ENCODE measurements at regions not wholly inside any gene's neighbourhood (a gene's known extent, or its start where the extent isn't known, plus 50 kb on each side); places are given as distances from the start of the nearest gene placed in this dataset.

- ATAC-seq: no peak
- TF ChIP-seq TCF4 (CRISPR knock-in tag; IDR thresholded peaks at IDR 0.05; ENCODE audit: borderline replicate concordance) (no peak), PPARA (CRISPR knock-in tag; IDR thresholded peaks at IDR 0.05; ENCODE audit: borderline replicate concordance) (no peak), CREB5 (CRISPR knock-in tag; IDR thresholded peaks at IDR 0.05; ENCODE audit: low read depth) (no peak), TSHZ2 (CRISPR knock-in tag; IDR thresholded peaks at IDR 0.05) (no peak), ISL1 (CRISPR knock-in tag; IDR thresholded peaks at IDR 0.05) (no peak), OSR1 (CRISPR knock-in tag; IDR thresholded peaks at IDR 0.05) (no peak), ZNF8 (CRISPR knock-in tag; IDR thresholded peaks at IDR 0.05) (no peak), SNAI2 (CRISPR knock-in tag; IDR thresholded peaks at IDR 0.05) (no peak), ESRRG (CRISPR knock-in tag; IDR thresholded peaks at IDR 0.05) (no peak), BACH2 (CRISPR knock-in tag; IDR thresholded peaks at IDR 0.05; ENCODE audit: borderline replicate concordance) (no peak), GLIS3 (CRISPR knock-in tag; IDR thresholded peaks at IDR 0.05) (no peak), RARB (CRISPR knock-in tag; IDR thresholded peaks at IDR 0.05) (no peak), PATZ1 (CRISPR knock-in tag; IDR thresholded peaks at IDR 0.05; ENCODE audit: borderline replicate concordance) (no peak), ZNF565 (CRISPR knock-in tag; conservative IDR thresholded peaks at IDR 0.05; ENCODE audit: low read depth) (no peak), ARNTL (CRISPR knock-in tag; IDR thresholded peaks at IDR 0.05; ENCODE audit: borderline replicate concordance, low read depth) (no peak)
- TF ChIP-seq, protein P1, sequence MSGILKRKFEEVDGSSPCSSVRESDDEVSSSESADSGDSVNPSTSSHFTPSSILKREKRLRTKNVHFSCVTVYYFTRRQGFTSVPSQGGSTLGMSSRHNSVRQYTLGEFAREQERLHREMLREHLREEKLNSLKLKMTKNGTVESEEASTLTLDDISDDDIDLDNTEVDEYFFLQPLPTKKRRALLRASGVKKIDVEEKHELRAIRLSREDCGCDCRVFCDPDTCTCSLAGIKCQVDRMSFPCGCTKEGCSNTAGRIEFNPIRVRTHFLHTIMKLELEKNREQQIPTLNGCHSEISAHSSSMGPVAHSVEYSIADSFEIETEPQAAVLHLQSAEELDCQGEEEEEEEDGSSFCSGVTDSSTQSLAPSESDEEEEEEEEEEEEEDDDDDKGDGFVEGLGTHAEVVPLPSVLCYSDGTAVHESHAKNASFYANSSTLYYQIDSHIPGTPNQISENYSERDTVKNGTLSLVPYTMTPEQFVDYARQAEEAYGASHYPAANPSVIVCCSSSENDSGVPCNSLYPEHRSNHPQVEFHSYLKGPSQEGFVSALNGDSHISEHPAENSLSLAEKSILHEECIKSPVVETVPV (CRISPR knock-in tag; IDR thresholded peaks at IDR 0.05): no peak
Observed at GRCh38 chr7:54072710-54073109, 469.5 kb upstream of the VSTM2A start.

- no peak for ATAC-seq
- no peak for TF ChIP-seq TSHZ2 (CRISPR knock-in tag; IDR thresholded peaks at IDR 0.05)
- TF ChIP-seq PATZ1 (CRISPR knock-in tag; IDR thresholded peaks at IDR 0.05; ENCODE audit: borderline replicate concordance): no peak
- TF ChIP-seq SNAI2 (CRISPR knock-in tag; IDR thresholded peaks at IDR 0.05): no peak
- no peak for TF ChIP-seq TOX (CRISPR knock-in tag; IDR thresholded peaks at IDR 0.05; ENCODE audit: borderline replicate concordance)
- no peak for TF ChIP-seq TCF4 (CRISPR knock-in tag; IDR thresholded peaks at IDR 0.05; ENCODE audit: borderline replicate concordance)
- TF ChIP-seq ZFP30 (CRISPR knock-in tag; IDR thresholded peaks at IDR 0.05): no peak
- no peak for TF ChIP-seq CREB5 (CRISPR knock-in tag; IDR thresholded peaks at IDR 0.05; ENCODE audit: low read depth)
- TF ChIP-seq, protein P1 (CRISPR knock-in tag; IDR thresholded peaks at IDR 0.05): no peak
- TF ChIP-seq CSDC2 (CRISPR knock-in tag; IDR thresholded peaks at IDR 0.05): no peak
- TF ChIP-seq ZFP3 (CRISPR knock-in tag; IDR thresholded peaks at IDR 0.05): no peak
- TF ChIP-seq ZNF70 (CRISPR knock-in tag; IDR thresholded peaks at IDR 0.05): no peak
- no peak for TF ChIP-seq OSR1 (CRISPR knock-in tag; IDR thresholded peaks at IDR 0.05)
- TF ChIP-seq PPARA (CRISPR knock-in tag; IDR thresholded peaks at IDR 0.05; ENCODE audit: borderline replicate concordance): no peak
- TF ChIP-seq ISL1 (CRISPR knock-in tag; IDR thresholded peaks at IDR 0.05): no peak
- no peak for TF ChIP-seq RARB (CRISPR knock-in tag; IDR thresholded peaks at IDR 0.05)
- no peak for TF ChIP-seq ESRRG (CRISPR knock-in tag; IDR thresholded peaks at IDR 0.05)
- no peak for TF ChIP-seq BACH2 (CRISPR knock-in tag; IDR thresholded peaks at IDR 0.05; ENCODE audit: borderline replicate concordance)
- no peak for TF ChIP-seq ZC3H10 (CRISPR knock-in tag; IDR thresholded peaks at IDR 0.05)
Observed at GRCh38 chr7:54076616-54077015, 465.6 kb upstream of the VSTM2A start.
